Middle frontal gyrus (tissue), 1 donor: ENCODE measurements at regions not wholly inside any gene's neighbourhood (a gene's known extent, or its start where the extent isn't known, plus 50 kb on each side); places are given as distances from the start of the nearest gene placed in this dataset.

Experiments used
- DNase-seq: peaks from one replicate; pipeline ENCODE4 v3.0.0-alpha.2; 2015; ENCODE audit warnings: low spot score; ENCODE audit errors: extremely low spot score

- no peak for DNase-seq
These were observed 102.0 kb downstream of the DIRAS3 start for GRCh38 chr1:67948151-67949080.

- DNase-seq, result no peak
These were observed 103.3 kb downstream of the DIRAS3 start for GRCh38 chr1:67947114-67947513.

DNA sequence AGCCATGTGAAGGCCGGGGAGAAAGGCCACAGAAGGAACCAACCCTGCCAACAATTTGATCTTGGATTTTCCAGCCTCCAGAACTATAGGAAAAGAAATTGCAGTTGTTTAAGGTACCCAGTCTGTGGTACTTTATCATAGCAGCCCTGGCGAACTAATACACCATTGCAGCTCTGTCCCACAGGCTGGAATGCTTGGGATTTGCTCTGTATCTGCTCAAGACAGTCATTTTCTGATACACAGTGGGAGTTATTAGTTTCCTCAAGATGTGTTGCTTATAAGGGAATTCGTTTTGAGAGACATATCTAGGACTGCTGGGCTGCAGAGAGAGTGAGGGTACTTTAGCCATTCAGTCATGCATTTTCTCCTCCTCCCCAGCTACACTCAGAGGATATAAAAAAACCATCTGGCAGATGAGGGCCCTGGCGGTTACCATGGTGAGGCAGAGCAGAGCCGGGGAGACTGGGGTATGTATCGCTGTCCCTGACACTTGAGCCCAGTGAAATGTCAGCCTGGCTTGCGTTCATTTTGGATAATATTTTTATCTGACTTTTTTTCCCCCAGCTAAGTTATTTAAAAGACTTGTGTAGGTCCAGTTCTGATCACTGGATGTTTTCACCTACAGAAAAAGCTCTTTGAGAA lies 104.6 kb downstream of the DIRAS3 start:
- DNase-seq, result no peak

DNA sequence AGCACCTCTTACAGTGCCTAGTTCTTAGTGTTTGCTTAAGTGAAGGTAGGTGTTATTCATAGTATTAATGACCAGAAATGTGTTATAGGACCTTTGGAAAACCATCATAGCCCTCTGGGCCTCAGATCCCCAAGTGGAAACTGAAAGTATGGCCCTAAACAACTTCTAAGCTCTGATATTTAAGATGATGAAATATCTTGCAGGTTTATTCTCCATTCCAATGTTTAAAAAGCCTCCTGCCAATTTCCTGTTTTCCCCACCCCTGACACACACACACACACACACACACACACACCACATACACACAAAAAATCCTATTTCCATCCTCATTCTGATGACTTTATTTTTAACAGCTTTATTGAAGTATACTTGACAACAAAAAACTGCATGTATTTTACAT lies 108.2 kb downstream of the DIRAS3 start:
- no peak for DNase-seq

GRCh38 chr1:67941746-67942145 lies 108.5 kb upstream of the GNG12 start:
- DNase-seq, result no peak

DNA sequence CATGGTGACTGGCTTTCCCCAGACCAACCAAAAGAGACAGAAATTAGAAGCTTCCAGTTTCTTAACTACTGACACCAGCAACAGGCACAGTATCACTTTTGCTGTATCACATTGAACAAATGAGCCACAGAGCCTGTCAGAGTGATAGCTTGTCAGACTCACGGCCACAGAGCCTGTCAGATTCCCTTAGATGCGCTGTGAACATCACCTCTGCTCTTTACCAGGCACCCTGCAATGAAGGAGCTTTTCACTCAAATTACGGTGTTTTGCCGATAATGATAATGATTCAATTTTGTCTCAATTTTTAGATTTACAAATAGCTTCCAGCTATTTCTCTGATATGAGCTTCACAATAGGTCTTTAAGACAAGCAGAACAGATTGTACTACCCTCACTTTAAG lies 107.9 kb upstream of the GNG12 start:
- no peak for DNase-seq

DNA sequence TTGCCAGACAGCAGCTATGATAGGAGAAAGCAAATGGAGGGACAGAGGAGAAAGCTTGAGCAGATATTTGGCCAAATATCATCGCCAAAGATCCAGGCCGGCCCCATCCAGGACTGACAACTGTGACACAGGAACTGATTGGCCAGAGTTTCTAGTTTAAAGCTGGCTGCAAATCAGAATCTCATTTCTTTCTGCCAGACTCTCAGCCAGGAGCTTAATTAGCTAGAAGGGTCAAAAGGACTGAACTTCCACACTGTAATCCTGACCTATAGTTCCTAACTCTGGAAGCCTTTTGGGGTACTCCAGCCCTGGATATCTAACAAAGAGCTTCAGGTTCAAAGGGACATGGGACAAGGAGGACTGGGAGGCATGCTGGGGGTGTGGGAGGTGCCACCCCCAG lies 106.7 kb upstream of the GNG12 start:
- DNase-seq, result no peak

DNA sequence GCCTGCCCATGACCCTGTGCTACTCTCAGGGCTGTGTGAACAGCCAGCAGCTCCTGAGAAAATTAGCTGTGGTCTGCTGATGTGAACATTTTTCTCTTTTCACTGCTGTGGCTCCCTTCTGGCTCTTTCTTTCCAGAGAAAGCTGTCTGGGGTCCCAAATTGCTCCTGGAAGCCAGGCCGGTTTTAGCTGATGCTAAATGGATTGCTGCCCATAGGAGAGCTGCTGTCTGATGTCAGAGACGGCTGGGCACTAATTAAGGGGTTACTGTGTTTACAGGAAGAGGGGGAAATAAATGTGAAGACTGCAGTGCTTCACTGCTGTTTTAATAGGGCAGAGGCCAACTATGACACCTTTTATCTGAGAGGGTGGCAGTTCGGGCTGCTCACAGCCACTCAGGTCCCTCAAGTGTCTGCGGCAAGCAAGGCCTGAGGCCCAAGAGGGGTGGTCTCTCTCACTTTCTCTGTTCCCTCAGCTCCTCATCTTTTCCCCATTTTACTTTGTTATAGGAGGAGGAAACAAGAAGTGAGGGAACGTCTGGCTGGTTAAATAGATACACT lies 106.0 kb upstream of the GNG12 start:
- DNase-seq, result no peak

DNA sequence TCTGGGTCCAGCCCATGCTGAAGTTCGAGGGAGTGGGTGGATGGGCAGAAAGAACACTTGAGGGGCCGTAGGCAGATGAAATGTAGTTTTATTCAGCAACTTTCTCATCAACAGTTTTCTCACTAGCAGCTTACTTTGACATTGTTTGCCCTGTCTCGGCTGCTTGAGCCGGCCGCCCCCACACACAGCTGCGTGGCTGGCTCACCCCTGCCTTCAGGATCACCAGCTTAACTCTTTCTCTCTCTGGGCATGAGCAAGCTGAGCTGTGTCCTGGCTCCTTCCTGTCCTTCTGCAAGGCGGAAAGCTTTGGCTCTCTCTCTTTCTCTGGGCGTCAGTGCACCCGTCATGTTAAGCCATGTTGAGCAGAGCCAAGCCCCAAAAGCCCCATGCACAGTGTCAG lies 104.4 kb upstream of the GNG12 start:
- DNase-seq, result no peak

DNA sequence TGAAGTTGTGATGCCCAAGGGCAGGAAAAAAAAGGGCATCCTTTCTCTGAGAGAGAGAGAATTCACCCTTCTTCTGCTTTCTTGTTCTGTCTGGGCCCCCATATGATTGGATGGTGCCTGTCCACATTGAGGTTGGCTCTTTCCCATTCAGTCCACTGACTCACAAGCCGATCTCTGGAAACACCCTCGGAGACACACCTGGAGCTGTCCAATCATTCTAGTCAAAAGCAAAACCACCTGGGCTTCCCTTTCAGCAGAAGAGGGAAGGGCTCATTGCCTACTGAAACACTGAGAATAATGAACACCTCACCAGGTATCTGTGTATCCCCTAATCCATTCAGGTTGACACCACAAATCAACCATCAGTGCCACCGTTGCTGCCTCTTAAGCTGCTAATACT lies 103.7 kb upstream of the GNG12 start:
- DNase-seq, result no peak

- DNase-seq, result no peak
These were observed 102.3 kb upstream of the GNG12 start for GRCh38 chr1:67935560-67935959.

DNA sequence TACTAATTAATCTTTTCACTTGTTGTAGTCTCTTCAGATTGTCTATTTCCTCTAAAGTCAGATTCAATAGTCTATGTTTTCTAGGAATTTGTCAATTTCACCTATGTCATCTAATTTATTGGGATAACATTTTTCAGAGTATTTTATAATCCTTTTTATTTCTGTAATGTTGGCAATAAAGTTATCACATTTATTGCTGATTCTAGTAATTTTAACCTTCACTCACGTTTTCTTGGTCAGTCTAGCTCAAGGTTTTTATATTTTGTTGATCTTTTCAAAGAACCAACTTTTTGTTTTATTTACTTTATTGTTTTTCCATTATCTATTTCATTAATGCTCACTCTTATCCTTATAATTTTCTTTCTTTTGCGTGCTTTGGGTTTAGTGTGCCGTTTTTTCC lies 97.9 kb upstream of the GNG12 start:
- no peak for DNase-seq

- DNase-seq, result no peak
These were observed 89.8 kb upstream of the GNG12 start for GRCh38 chr1:67923074-67923473.

DNA sequence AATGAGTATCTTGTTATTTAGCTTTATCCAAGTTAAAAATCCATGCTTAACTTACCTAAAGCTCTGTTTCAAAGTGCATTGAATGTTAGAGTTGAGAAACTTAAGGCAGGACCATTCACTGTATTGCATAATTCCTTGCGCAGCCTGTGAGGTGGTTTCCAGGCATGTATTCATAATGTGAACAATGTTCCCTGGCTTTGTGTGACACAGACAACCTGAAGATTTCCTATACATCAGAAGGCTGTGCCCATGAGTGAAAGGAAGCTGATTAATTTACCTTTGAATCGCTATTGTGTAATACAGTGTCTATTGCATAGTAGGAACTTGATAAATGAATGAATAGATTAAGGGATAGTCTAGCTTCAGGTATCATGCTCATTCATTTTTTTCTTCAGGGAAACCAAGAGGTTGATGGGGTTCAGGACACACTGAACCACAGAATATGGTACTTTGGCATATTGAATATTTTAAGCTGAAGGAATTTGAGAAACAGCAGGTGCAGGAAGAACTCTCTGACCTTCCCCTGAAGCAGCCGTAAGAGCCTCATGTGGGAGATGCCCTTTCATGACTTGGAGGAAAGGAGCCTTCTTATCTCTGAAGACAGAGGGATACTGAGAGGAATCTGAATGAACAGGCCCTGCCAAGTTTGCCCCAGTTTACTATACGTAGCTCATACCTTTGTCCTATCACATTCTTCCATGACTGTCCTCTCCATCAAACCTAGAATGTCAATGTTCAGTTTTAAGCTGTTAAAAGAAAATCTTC lies 88.6 kb upstream of the GNG12 start:
- DNase-seq, result no peak

- no peak for DNase-seq
These were observed 86.2 kb upstream of the GNG12 start for GRCh38 chr1:67919274-67920072.

DNA sequence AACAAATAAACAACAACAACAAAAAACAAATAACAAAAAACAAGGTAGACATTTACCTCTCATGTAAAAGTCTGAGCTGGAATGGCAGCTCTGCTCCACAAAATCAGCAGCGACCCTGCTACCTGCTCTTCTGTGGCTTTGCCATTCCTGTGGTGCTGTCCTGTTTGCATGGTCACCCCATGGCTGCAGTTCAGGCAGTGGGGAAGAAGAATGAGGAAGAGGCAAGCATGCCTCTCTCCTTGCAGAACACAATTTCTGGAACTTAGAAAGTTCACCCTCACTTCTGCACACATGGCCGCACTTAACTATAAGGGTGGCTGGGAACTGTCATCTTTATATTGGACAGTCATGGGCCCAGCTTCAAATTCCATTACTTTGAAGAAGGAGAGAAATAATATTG lies 84.8 kb upstream of the GNG12 start:
- no peak for DNase-seq

DNA sequence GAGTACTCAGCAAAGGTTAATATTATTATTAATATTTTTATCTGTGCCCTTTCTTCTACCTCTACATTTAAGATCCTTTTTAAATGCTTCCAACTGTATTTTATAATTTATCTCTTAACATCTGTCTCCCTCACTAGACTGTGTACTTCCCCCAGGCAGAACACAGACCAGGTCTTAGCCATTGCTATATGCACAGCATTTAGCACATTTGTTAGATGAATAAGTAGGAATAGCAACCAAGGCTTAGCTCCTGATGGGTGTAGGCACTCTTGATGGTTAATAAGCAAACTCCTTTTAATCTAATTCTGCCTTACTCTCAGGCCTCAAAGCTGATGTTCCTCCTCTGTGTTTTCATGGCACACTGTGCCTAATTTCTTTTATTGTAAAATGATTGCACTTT lies 83.7 kb upstream of the GNG12 start:
- DNase-seq, result no peak

DNA sequence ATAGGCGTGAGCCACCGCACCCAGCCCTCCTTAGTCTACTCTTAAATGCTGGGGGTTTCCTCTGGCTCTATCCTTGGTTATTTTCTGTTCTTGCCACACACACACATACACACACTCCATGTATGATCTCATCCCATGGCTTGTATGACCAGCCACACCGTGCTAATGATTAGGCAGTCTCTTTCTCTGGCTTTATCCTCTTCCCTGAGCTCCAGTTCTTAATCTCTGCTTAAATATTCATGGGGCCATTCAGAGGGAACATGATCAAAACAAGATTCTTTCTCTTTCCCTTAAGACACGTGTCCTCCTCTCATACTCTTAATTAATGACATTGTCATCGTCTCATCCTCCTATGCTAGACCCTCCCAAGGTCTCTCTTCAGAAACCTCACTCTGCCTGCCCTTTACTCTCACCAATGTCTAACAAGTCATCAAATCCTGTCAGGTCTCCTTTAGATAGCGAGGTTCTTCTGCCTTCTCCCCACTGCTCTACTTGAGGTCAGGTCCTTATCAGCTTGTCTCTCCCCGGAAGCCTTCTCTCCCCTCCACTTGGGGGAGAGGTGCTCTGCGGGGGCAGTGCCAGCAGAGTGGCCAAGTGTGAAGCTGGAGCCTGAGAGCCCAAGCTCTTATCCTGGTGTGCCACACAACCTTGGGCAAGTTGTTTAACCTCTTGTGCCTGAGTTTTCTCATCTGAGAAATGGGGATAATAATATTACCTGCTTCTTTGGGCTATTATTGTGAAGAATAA lies 83.0 kb upstream of the GNG12 start:
- DNase-seq, result no peak

GRCh38 chr1:67909776-67910175 lies 76.5 kb upstream of the GNG12 start:
- DNase-seq, result no peak

DNA sequence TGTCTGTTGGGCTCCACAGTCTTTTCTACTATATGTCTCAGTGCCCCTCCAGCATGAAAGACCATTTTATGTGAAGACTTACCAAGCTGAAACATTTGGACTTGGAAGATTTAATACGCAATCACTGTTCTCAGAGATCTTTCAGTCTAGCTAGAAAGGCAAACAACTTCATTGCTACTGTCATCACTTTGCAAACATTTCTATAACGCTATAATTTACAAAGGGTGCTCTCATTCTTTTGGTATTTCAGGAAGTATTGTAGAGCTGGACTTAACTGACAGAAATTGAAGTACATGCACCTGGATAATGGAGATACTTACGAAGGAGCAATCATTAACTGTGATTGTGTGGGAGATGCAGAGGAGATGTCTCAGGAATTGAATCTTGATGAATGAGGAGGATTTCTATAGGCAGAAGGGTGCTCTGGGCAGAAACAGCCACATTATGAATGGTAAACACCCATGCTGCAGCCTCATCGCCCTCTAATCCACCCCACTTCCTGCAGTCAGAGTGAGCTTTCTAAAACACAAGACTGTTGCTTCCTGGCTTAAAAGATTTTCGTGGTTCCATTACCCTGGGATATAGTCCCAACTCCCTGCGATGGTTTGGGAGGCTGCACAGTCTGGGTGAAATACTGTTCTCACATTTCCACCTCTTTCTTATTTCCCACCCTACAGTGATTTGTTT lies 75.1 kb upstream of the GNG12 start:
- DNase-seq, result no peak
